Right kidney (tissue), 1 donor: ENCODE measurements at regions not wholly inside any gene's neighbourhood (a gene's known extent, or its start where the extent isn't known, plus 50 kb on each side); places are given as distances from the start of the nearest gene placed in this dataset.

ENCODE experiments used
- DNase-seq: peaks from one replicate; pipeline ENCODE4 v3.0.0-alpha.2; 2016

GRCh38 chr3:59327376-59327808 lies 277.6 kb upstream of the CFAP20DC start:
- DNase-seq = no peak

GRCh38 chr3:59326246-59327024 lies 276.6 kb upstream of the CFAP20DC start:
- no peak for DNase-seq

DNA sequence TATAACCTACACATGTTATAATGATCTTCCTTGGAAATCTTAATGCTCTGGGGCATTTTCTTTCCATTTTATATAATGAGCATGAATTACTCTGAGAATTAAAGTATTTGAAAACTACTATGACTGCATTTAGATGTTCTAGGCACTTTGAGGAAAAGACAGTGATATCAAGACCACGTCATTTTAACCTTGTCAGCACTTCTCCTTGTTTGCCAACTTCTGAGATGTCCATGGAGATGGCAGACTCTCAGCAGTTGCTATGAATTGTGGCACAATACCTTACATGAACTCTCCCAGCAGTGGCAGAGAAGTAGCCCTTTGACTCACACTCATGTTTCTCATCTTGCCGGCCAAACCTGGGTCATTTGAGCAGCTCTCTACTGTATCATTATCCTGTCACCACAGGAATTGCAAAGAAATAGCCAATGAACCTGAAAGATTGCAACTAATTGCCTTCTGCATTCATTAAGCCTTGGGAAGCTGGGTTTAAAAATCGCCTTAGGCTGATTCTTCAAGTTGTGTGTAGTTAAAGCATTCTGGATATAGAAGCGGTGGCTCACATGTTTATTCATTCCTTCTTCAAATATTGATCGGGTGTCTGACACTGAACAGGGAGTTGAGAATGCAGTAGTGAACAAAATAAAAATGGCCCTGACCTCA lies 272.2 kb upstream of the CFAP20DC start:
- no peak for DNase-seq

DNA sequence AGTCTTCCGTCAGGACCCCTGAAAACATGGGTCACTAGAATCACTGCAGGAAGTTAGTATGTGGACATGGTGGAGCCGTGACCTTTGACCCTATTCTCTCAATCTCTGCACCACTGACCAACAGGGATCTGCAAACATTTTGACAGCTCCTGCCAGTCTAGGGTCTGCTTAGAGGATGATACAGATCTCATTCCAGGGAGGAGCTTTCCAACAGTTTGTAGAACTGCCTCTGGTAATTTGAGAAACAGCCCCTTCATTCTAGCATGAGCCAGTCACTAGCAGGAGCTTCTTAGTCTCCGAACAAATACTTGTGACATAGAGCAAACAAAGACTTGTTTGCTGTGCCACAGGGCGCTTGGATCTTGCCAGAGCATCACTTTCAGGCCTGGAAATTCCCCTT lies 270.3 kb upstream of the CFAP20DC start:
- DNase-seq = no peak

DNA sequence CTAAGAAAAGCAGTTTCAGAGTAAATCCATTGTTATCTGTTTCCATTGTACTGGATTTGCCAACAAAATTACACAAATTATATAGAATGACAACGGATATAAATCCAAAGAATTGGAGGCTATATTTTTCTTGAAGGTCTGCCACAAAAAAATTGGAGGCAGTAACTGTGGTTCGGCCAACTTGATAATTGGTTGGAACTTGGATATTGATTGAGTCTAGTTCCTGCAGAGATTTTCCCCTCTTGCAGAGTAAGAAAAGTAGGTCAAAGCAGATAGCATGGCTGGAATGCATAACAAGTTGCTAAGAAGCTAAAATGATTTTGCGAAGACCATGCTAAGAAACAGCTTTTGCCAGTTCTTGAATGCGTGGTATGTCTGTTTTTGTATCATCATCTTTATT lies 269.6 kb upstream of the CFAP20DC start:
- DNase-seq = no peak

DNA sequence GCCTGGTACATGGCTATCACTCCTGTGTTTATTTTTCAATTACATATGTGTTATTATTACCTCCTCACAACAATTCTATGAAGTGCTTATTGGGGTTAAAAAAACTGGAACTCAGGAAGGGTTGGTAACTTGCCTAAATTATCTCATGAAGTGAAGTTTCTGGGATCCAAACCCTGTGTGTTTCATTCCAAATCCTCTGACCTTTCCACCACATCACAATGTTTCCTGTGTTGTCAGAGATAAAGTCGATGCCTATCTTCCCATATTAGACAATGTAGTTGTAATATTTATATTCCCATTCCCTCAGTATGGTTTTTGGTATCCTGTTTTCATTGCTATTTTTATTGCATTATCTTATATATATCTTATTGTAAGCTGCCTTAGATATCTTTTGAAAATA lies 269.1 kb upstream of the CFAP20DC start:
- no peak for DNase-seq

DNA sequence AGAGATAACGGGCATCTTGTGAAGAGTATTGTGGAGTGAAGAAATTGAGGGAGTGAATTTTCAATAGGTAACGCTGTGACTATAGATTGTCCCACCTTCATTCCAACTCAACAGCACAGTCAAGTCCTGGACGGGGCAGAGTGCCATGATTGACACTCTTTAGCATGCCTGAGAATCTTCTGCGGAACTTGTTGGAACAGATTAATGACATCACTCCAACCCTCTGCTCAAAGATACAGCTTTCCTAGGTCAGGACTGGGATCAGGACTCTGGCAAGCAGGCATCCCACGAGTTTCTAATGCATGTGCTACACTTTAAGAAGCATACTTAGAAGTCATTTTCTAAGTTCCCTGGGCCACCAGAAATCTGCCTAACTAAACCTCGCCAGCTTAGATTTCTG lies 267.6 kb upstream of the CFAP20DC start:
- DNase-seq = no peak

DNA sequence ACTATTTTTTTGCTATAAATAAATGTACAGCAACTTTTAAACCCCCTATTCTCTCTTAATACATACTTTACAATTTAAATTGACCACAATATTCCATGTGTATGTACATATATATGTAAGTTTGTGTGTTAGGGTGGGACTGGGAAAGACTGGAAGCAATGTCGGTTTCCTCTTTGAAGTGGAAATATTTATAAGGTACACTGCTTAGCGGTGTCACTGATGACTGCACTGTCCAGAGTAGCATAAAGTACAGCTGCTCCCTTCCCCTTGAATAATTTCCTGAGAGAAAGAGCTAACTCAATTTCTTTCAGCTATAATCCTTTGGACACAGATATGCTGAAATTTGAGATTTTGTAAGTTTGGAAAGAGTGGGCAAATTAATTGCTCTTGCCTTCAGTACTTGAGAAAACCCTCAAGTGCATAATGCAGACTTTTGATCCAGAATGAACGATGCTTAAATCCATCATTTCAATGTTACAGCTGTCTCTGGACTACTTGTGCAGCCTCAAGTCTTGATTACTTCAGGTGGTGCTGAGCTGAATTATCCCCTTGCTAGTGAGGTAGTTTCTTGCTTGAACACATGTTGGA lies 267.0 kb upstream of the CFAP20DC start:
- DNase-seq = no peak

DNA sequence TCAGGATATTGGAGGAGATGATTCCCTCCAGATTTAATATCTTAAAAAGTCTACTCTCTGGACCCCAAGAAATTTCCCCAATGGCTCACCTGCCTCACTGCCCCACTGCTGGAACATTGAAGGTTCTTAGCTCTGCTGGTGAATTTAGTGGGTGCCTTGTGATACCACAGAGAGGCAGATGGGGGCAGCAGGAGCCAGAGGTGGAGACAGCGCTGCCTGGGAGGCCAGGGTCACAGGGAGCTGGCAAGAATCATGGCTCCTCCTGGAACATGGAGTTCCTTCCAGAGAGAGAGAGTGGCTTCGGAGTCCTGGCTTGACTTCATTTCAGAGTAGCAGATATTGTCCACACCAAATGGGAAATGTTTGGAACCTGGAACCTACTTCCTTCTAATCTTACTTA lies 263.5 kb upstream of the CFAP20DC start:
- no peak for DNase-seq

DNA sequence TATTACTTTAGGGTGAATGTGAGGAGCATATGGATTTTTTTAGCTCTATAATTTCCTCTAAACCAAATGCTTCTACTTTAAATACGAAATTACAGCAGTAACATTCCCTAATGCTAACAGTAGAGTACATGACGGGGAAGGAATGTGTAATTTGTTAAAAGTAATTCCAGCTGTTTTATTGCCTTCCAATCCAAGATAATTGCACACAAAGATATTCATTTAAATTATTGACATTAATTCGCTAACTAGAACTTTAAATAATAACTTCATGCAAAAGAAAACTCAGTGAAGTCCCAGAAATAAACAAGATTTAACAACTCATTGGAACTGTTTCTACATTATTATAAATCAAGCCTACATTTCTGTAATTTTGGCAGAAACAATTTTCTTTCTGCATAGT lies 261.4 kb upstream of the CFAP20DC start:
- no peak for DNase-seq

GRCh38 chr3:59310736-59311135 lies 260.9 kb upstream of the CFAP20DC start:
- no peak for DNase-seq

- DNase-seq = no peak
These were observed 258.9 kb upstream of the CFAP20DC start for GRCh38 chr3:59308684-59309083.

DNA sequence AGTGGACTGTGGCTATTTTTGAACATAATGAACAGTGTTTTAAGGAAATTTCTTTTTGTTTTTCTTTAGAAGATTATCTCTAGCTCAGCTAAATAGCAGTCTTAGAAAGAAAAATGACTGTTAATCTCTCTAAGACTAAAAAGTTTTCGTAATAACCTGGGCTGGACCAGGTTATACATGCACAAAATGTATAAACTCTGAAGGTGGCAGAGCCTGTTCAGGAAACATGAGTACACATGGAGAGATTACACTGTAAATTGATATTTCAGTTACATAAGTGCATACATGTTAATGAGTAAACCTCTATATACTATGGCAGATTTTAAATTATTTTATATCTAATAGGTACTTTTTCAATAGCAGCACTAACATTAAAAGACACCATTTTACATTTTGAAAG lies 258.2 kb upstream of the CFAP20DC start:
- no peak for DNase-seq

DNA sequence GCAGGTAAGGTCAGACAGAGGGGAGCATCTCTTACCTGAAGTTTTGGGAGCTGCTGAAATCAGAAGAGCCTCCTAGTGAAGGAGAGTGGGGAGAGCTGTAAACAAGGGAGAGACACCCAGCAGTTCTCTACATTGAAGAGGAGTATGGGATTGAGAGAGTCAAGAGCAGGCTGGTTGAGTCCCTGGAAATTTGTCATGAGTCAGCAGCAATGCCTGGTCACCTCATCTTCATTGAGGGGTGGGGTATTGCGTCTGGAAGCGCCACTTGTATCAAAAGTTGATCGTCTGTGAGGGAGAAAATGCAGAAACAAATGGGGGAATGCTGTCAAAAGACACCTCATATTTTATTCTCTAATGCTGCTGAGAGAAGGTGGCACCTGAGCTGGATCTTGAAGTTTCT lies 256.6 kb upstream of the CFAP20DC start:
- no peak for DNase-seq

- no peak for DNase-seq
These were observed 254.5 kb upstream of the CFAP20DC start for GRCh38 chr3:59304296-59304695.

- no peak for DNase-seq
These were observed 253.6 kb upstream of the CFAP20DC start for GRCh38 chr3:59303452-59303851.

DNA sequence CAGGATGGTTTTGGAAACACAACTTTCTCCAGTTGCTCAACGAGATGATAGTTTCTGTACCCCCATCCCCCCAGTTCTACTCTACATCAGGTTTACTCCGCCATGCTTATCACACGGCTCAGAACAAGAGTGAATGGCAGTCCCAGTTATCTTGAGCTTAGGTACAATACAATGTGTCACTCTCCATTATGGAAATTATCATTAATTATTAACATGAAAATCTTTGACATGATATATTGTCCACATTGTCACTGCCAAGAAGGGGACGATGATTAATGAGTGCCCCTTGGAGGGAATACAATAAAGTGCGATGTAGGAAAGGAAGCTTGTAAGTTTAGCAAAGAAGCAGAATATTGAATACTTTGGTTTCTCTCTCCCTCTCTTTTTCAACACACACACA lies 252.6 kb upstream of the CFAP20DC start:
- DNase-seq = no peak

- DNase-seq = no peak
These were observed 250.9 kb upstream of the CFAP20DC start for GRCh38 chr3:59300733-59301132.

- no peak for DNase-seq
These were observed 249.7 kb upstream of the CFAP20DC start for GRCh38 chr3:59299561-59299960.

- DNase-seq = no peak
These were observed 240.5 kb upstream of the CFAP20DC start for GRCh38 chr3:59290358-59290757.

GRCh38 chr3:59289831-59290230 lies 240.0 kb upstream of the CFAP20DC start:
- no peak for DNase-seq

DNA sequence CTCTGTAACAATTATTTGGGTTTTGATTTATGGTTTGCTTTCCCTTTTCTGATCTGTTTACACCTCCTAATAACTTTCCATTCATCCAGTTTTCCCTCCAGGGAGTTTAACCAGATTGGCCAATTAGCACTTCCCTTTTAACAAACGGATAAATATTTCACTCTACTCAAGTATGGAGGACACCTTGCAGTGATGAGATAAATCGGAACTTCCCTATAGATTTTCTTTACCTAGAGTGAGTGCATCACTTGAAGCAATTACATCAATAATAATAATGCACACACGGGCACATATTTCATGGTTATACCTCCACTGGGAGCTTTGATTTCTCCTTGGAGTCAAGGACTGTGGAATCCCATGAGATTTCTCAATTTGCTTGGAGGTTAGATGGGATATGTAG lies 239.1 kb upstream of the CFAP20DC start:
- no peak for DNase-seq

GRCh38 chr3:59286791-59287531 lies 237.1 kb upstream of the CFAP20DC start:
- DNase-seq = no peak
